GM21381 (cell line): ENCODE measurements at regions not wholly inside any gene's neighbourhood (a gene's known extent, or its start where the extent isn't known, plus 50 kb on each side); places are given as distances from the start of the nearest gene placed in this dataset.

Source experiments
- ATAC-seq: cut with Tn5 transposase; IDR thresholded peaks from one replicate; pipeline ENCODE4 v1.9.1; 2021; ENCODE audit warnings: mild to moderate bottlenecking, moderate library complexity; ENCODE audit not compliant: unreplicated experiment

- no peak for ATAC-seq
These were observed 280.2 kb upstream of the CLINT1 start for GRCh38 chr5:158139161-158139560.

GRCh38 chr5:158135682-158136179, 276.8 kb upstream of the CLINT1 start:
- ATAC-seq, result no peak

GRCh38 chr5:158133369-158133768, 274.4 kb upstream of the CLINT1 start:
- ATAC-seq, result no peak

- ATAC-seq, result no peak
These were observed 268.6 kb upstream of the CLINT1 start for GRCh38 chr5:158127536-158127935.

GRCh38 chr5:158126442-158127405, 267.8 kb upstream of the CLINT1 start:
- no peak for ATAC-seq

GRCh38 chr5:158124606-158125316, 265.8 kb upstream of the CLINT1 start:
- ATAC-seq, result no peak

- no peak for ATAC-seq
These were observed 264.6 kb upstream of the CLINT1 start for GRCh38 chr5:158123595-158123994.

- no peak for ATAC-seq
These were observed 262.7 kb upstream of the CLINT1 start for GRCh38 chr5:158121678-158122077.

GRCh38 chr5:158120760-158121159, 261.8 kb upstream of the CLINT1 start:
- no peak for ATAC-seq

- ATAC-seq, result no peak
These were observed 261.2 kb upstream of the CLINT1 start for GRCh38 chr5:158119961-158120723.

- no peak for ATAC-seq
These were observed 258.7 kb upstream of the CLINT1 start for GRCh38 chr5:158117467-158118160.

- ATAC-seq, result no peak
These were observed 258.0 kb upstream of the CLINT1 start for GRCh38 chr5:158116965-158117364.

- ATAC-seq, result no peak
These were observed 256.5 kb upstream of the CLINT1 start for GRCh38 chr5:158115468-158115867.

- ATAC-seq, result no peak
These were observed 249.2 kb upstream of the CLINT1 start for GRCh38 chr5:158108177-158108576.

- ATAC-seq, result no peak
These were observed 241.5 kb upstream of the CLINT1 start for GRCh38 chr5:158100373-158100888.

- ATAC-seq, result no peak
These were observed 240.7 kb upstream of the CLINT1 start for GRCh38 chr5:158099571-158100105.

- ATAC-seq, result no peak
These were observed 237.9 kb upstream of the CLINT1 start for GRCh38 chr5:158096835-158097234.

- ATAC-seq, result no peak
These were observed 227.9 kb upstream of the CLINT1 start for GRCh38 chr5:158086856-158087255.

- ATAC-seq, result no peak
These were observed 225.3 kb upstream of the CLINT1 start for GRCh38 chr5:158084292-158084691.

- no peak for ATAC-seq
These were observed 223.8 kb upstream of the CLINT1 start for GRCh38 chr5:158082696-158083287.
